GM19023 (cell line): ENCODE measurements at regions not wholly inside any gene's neighbourhood (a gene's known extent, or its start where the extent isn't known, plus 50 kb on each side); places are given as distances from the start of the nearest gene placed in this dataset.
"Not testable (repeated sequence)": the region's sequence is repeated elsewhere in the genome, so short reads cannot be mapped to it uniquely, and the experiment has no call there.

Source experiments
- ATAC-seq: cut with Tn5 transposase; IDR thresholded peaks from one replicate; pipeline ENCODE4 v1.9.1; 2021; ENCODE audit warnings: mild to moderate bottlenecking, moderate library complexity; ENCODE audit not compliant: unreplicated experiment

DNA sequence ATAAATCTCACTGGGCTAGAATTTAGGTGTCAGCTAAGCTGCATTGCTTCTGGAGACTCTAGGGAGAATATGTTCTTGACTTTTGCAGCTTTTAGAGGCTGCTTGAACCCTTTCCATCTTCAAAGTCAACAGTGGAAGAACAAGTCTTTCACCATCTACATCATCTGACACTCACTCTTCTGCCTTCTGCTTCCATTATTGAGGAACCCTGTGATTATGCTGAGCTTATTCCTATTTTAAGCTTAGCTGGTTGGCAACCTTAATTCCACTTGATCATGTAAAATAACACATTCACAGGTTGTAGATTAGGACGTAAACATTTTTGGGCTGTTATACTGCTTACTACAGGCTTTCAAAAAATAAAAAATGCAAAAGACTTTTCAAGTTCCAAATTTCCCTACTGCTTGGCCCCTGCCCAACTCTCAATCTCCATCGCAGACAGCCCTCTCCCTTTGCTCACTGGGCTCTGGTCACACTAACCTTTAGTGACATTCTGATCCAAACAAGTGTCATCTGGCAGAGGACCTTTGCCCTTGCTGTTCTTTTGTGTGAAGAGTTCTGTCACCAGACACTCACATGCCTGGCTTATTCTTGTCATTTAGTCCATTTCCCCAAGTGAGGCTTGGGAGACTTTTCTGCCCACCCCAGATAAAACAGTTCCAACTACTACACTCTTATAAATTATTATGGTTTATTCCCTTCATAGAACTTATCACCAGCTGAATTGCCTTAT is 1056.0 kb downstream of the STIM2 start:
- no peak for ATAC-seq

- no peak for ATAC-seq
Measured at GRCh38 chr4:27917381-27917780, 1056.7 kb downstream of the STIM2 start.

GRCh38 chr4:27921231-27921630 is 1060.6 kb downstream of the STIM2 start:
- no peak for ATAC-seq

- no peak for ATAC-seq
Measured at GRCh38 chr4:27928761-27929540, 1068.3 kb downstream of the STIM2 start.

DNA sequence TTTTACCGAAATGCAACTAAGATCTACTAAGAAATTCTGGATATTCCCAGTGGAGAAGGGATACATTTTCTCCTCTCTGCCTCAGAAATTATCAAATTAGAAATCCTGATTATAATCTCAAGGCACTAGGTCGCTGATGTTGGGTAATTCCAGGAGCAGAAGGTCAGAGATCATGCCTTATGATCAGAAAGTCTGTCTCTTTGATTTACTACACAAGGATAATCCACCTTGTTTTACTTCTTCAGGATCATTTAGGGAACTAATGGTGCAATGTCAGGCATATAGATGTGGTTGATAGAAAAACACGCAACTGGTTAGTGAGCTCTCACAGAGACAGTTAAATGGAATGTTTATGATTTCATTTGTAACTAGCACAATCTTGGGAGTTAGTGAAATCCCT is 1069.7 kb downstream of the STIM2 start:
- no peak for ATAC-seq

DNA sequence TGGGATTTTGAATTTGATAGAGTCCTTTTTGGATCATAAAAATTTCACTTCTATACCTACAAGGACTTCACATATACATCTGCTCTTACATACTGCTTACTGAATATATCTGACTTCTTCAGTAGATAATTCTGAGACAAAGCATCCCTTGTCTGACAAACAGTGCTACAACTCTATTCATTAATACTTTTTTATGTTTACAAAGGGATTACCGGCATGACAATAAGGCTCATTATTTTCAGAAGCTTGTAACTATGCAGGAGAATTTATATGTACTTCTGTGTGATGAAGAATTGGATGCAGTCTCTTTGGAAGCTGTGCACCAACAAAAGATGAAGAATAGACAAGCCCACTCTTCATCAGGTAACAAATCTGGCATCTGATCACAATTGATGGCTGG is 1070.3 kb downstream of the STIM2 start:
- no peak for ATAC-seq

- no peak for ATAC-seq
Measured at GRCh38 chr4:27931584-27931983, 1070.9 kb downstream of the STIM2 start.

- ATAC-seq, result no peak
Measured at GRCh38 chr4:27934871-27935270, 1074.2 kb downstream of the STIM2 start.

GRCh38 chr4:27946799-27947198 is 1086.2 kb downstream of the STIM2 start:
- ATAC-seq, result no peak

GRCh38 chr4:27947302-27947701 is 1086.7 kb downstream of the STIM2 start:
- no peak for ATAC-seq

DNA sequence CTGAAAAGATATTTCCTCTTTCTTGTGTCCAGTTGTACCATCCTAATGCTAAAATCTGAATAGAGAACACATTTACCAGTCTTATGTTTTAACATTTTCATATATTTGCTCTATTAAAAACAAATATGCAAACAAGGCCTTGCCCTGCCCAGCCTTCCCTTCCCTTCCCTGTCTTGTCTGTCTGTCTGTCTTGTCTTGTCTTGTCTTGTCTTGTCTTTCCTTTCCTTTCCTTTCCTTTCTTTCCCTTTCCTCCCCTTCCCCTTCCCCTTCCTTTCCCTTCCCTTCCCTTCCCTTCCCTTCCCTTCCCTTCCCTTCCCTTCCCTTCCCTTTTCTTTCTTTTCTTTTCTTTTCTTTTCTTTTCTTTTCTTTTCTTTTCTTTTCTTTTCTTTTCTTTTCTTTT is 1103.5 kb downstream of the STIM2 start:
- no peak for ATAC-seq

DNA sequence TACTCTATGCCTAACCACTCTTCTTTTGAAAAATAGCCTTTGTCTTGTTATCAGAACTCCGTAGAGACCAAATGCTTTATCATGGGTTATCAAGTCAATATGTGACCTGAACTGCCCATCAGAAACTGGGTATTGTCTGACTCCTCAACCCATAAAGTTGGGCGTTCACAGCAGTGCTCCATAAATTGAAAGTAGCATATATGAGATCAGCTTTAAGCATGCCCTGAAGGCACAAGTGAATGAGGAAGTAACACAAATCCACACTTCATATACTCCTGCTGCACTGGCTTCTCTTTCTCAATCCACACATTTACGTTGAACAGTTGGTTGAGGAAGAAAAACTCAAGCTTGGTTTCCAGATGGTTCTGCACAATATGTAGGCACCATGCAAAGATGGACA is 1106.0 kb downstream of the STIM2 start:
- no peak for ATAC-seq

- no peak for ATAC-seq
Measured at GRCh38 chr4:27973056-27973455, 1112.4 kb downstream of the STIM2 start.

- no peak for ATAC-seq
Measured at GRCh38 chr4:27973700-27974099, 1113.1 kb downstream of the STIM2 start.

GRCh38 chr4:27974339-27974738 is 1113.7 kb downstream of the STIM2 start:
- ATAC-seq, result no peak

- not testable (repeated sequence) for ATAC-seq
Measured at GRCh38 chr4:27974881-27975280, 1114.2 kb downstream of the STIM2 start.

DNA sequence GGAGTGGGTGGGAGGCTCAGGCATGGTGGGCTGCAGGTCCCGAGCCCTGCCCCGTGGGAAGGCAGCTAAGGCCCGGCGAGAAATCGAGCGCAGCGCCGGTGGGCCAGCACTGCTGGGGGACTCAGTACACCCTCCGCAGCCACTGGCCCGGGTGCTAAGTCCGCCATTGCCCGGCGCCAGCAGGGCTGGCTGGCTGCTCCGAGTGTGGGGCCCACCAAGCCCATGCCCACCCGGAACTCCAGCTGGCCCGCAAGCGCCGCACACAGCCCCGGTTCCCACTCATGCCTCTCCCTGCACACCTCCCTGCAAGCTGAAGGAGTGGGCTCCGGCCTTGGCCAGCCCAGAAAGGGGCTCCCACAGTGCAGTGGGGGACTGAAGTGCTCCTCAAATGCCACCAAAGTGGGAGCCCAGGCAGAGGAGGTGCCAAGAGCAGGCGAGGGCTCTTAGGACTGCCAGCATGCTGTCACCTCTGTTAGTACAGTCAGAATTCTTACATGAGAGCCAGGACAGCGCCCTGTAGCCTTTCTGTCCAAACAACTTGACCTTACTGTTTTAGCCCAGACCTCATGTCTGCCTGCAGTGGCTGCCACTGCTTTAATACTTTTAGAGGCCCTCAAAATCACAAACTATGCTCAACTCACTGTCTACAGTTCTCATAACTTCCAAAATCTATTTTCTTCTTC is 1117.9 kb downstream of the STIM2 start:
- not testable (repeated sequence) for ATAC-seq

GRCh38 chr4:27985522-27985921 is 1124.9 kb downstream of the STIM2 start:
- ATAC-seq, result no peak

DNA sequence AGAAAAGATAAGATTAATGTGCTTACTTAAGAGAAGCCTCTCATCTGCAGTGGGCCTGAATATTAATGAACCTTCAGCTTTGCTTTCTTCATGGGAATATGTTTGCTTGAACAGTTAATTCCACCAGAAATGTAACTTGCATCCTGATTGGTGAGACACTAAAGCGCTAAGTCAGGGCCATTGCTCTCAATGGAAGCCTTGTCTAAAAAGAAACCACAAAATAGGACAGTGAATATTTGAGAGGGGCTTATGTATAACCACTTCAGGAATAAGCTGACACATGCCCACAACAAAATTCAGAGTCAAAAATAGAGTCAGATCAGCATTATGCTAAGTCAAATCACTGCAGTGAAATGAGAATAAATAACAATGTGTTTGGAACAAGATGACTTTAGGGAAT is 1125.8 kb downstream of the STIM2 start:
- ATAC-seq, result no peak

- ATAC-seq, result no peak
Measured at GRCh38 chr4:28001698-28002097, 1141.1 kb downstream of the STIM2 start.

DNA sequence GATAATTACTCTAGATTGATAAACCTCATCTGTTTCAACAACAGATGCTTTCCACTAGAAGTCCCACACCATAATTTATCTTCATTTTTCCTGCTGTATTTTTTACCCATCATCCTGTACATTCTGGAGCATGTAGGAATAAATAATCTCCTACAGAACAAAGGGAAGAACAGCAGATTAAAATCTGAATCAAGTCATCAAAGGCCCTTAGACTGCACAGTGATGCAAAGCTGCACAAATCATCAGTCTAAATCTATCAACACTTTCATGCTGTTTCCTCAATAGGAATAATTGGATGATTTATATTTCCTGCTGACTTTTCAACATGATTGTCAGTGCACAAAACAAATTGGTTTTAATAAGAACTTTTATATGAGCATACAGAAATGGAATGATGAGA is 1143.9 kb downstream of the STIM2 start:
- ATAC-seq, result no peak

DNA sequence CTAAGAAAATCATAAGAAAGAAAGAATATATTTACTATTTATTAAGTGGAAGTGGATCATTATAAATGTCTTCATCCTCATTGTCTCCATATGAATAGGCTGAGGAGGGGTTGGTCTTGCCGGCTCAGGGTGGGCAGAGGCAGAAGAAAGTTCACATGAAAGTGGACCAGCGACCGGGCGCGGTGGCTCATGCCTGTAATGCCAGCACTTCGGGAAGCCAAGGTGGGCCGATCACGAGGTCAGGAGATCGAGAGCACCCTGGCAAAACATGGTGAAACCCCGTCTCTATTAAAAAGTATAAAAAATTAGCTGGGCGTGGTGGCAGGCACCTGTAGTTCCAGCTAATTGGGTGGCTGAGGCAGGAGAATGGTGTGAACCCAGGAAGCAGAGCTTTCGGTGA is 1145.4 kb downstream of the STIM2 start:
- no peak for ATAC-seq
